Left ventricle myocardium superior (tissue), 1 donor: ENCODE measurements at regions not wholly inside any gene's neighbourhood (a gene's known extent, or its start where the extent isn't known, plus 50 kb on each side); places are given as distances from the start of the nearest gene placed in this dataset.

Experiments used
- ATAC-seq: fragments of 200-7000 bp; cut with Tn5 transposase; one replicate; pipeline ENCODE4 v1.9.1; 2020; ENCODE audit warnings: mild to moderate bottlenecking, moderate library complexity
- DNase-seq: peaks from one replicate; pipeline ENCODE4 v3.0.0-alpha.2; 2020
- intact Hi-C: fragments of 100-400 bp; cut with micrococcal nuclease; formaldehyde crosslinking; loops from one replicate; pipeline ENCODE4 v1.11.0; 2022
- donor health status: DM: no; HTN: yes; CAD: no; lungs with severe emphysema.

GRCh38 chr17:27233059-27233458 is 60.9 kb upstream of the WSB1 start:
- DNase-seq (no peak), ATAC-seq (no peak)
- intact Hi-C loops: loop anchor here (10.0 kb wide), 1 partner anchor 122 kb away; no protein-coding TSS in a partner anchor

- ATAC-seq (peak; percentile 23), DNase-seq (no peak)
- intact Hi-C loops: loop anchor here (10.0 kb wide), 1 partner anchor 121 kb away; no protein-coding TSS in a partner anchor
Measured at GRCh38 chr17:27233776-27234175, 60.1 kb upstream of the WSB1 start.

- DNase-seq (peak; percentile 59), ATAC-seq (peak; percentile 77)
- intact Hi-C loops: loop anchor here (5.0 to 10.0 kb wide), 2 partner anchors 118 to 365 kb away; no protein-coding TSS in a partner anchor
Measured at GRCh38 chr17:27236717-27237315, 57.1 kb upstream of the WSB1 start.

DNA sequence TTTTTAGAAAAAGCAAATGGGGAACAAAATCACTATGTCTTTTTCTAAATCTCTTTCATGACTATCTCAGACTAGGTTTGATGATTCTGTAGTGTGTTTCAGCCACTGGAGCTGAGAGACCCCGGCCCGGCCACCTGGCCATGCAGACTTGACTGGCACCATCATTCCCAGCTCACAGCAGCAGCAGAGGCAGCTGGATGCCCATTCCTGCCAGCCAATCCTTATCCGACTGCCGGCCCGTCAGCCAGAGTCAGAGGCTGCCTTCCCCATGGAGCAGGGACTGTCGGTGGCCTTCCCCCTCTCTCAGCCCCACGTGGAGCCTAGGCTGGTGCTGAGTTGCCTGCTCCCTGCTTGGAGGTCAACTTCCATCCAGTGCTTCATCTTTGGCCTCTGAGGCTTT is 56.0 kb upstream of the WSB1 start:
- DNase-seq: no peak
- intact Hi-C loops: loop anchor here (5.0 to 10.0 kb wide), 2 partner anchors 117 to 364 kb away; no protein-coding TSS in a partner anchor
- ATAC-seq: no peak

DNA sequence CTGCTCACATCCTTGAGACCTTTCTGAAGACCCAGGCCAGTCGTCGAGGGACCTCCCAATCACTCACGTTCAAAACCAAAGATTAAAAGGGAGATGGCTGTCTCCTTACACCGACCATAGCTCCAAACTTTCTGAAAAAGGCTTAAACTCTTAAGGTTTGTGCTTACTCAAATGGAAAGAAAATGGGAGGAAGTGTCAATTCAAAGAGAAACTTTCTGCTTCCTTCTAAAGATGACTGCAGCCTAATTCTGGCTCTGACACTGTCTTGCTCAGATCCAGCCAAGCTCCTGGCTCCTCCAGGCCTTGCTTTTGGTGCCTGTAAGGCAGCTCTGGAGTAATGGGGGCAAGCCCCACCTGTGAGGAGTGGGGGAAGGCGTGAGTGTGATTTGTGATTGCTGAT is 54.9 kb upstream of the WSB1 start:
- DNase-seq (no peak), ATAC-seq (peak; percentile 27)
- intact Hi-C loops: loop anchor here (5.0 to 10.0 kb wide), 2 partner anchors 116 to 363 kb away; no protein-coding TSS in a partner anchor

GRCh38 chr17:27239584-27239983 is 54.3 kb upstream of the WSB1 start:
- ATAC-seq (no peak), DNase-seq (no peak)
- intact Hi-C loops: loop anchor here (5.0 to 10.0 kb wide), 2 partner anchors 115 to 363 kb away; no protein-coding TSS in a partner anchor

DNA sequence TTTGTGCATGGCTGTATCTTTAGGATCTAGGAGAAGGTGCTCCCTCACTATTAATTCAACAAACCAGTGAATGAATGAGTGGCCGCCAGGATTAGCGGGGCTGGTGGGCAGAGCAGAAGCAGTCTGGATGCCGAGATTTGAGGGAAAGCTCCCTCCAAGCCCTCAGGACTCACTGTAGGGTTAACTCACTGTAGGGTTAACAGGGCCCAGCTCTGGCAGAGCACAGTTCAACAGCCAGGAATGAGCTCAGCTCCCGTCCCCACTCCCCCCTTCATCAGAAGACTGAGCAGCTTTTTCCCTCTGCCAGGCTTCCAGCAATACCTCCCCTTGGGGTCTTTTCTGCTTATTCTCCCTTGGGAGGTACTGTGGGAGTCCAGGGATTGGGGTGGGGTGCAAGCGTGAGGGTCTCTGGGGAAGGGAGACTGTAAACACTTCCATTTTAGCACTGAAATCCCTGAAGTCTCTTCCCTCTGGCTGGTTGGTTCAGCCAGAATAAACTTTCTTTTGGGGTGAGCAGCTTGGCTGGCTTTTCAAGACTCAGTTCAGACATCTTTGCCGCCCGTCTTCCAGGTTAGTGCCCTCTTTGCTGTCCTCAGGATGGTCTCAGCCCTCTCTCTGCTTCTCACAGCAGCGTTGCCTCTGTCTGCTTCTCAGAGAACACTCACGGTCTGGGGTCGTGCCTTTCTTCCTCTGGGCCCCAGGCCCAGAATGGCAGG is 53.7 kb upstream of the WSB1 start:
- intact Hi-C loops: no loop called here
- DNase-seq (no peak), ATAC-seq (no peak)

- intact Hi-C loops: no loop called here
- DNase-seq (no peak), ATAC-seq (no peak)
Measured at GRCh38 chr17:27240802-27241155, 53.1 kb upstream of the WSB1 start.

- DNase-seq (no peak), ATAC-seq (no peak)
- intact Hi-C loops: no loop called here
Measured at GRCh38 chr17:27241346-27241946, 52.5 kb upstream of the WSB1 start.

- ATAC-seq: no peak
- intact Hi-C loops: no loop called here
- no peak for DNase-seq
Measured at GRCh38 chr17:27242951-27243350, 51.0 kb upstream of the WSB1 start.

- intact Hi-C loops: no loop called here
- ATAC-seq (no peak), DNase-seq (no peak)
Measured at GRCh38 chr17:27244011-27244410, 49.9 kb upstream of the WSB1 start.
